ENCODE measurements at regions not wholly inside any gene's neighbourhood (a gene's known extent, or its start where the extent isn't known, plus 50 kb on each side); places are given as distances from the start of the nearest gene placed in this dataset.

DNA sequence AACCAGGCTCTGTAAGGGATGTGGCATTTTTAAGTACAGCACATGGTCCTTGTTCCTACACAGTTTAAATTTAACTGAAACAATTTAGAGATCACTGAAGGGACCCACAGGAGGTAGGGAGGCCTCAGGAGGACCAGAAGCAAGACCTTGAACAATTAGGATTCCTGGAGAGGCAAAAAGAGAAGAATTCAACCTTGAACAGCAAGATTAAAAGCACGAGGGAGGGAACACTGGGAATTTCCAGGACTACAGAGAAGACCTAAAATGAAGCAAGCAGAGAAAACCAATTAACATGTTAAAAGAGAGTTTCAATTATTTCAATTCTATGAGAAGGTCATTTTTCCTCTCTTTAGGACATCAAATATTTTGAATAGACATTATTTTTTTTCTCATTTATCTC lies 160.3 kb downstream of the KCTD12 start:
- ATAC-seq (ENCODE audit: low read depth in 2 of 2) (no peak), DNase-seq (no peak)
- Mint-ChIP-seq H3K4me3 (no peak overlapping the region), H3K27ac (no peak overlapping the region), H3K4me1 (no peaks in the 10 kb centered on the region), H3K36me3 (no peaks in the 10 kb centered on the region), H3K9me3 (peaks cover 0 to 13% (median 3%) of the 10 kb centered on the region in 7 donors), H3K27me3 (peaks cover 0 to 3% (median 0%) of the 10 kb centered on the region in 3 donors)

DNA sequence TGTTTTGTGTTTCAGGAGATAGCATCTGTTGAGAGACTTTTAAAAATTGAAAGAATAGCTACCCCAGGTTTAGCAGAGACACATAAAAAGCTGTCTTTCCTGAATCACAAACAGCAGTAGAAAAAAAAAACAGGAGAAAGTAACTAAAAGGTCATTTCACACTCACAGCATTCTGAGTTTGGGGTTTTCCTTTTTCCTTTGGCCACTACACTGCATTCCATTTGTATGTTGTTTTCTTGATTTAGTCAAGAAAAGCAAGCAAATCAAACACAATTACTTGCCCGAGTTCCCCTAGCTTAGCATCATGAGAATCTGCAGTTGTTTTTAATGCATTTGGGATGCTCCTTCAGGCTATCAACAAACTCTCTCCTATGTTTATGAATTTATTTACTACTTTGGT lies 161.0 kb downstream of the KCTD12 start:
- H3K4me3 Mint-ChIP-seq = peak overlapping the region in 1 of 8 donors; percentile 31
- no peak overlapping the region for H3K27ac Mint-ChIP-seq

GRCh38 chr13:76724421-76724820 lies 161.8 kb downstream of the KCTD12 start:
- ATAC-seq (ENCODE audit: low read depth in 2 of 2) (no peak), DNase-seq (no peak)
- Mint-ChIP-seq H3K27ac (no peak overlapping the region), H3K27me3 (no peaks in the 10 kb centered on the region), H3K36me3 (no peaks in the 10 kb centered on the region), H3K4me1 (no peaks in the 10 kb centered on the region), H3K9me3 (peaks cover 0 to 13% (median 3%) of the 10 kb centered on the region in 7 donors), H3K4me3 (no peak overlapping the region)

More for the DNA sequence above, 161.0 kb downstream of the KCTD12 start:
- ATAC-seq (ENCODE audit: low read depth in 2 of 2) = no peak
- Mint-ChIP-seq H3K4me1 (no peaks in the 10 kb centered on the region), H3K36me3 (no peaks in the 10 kb centered on the region), H3K27me3 (no peaks in the 10 kb centered on the region), H3K9me3 (peaks cover 0 to 13% (median 3%) of the 10 kb centered on the region in 7 donors)
- DNase-seq = no peak

DNA sequence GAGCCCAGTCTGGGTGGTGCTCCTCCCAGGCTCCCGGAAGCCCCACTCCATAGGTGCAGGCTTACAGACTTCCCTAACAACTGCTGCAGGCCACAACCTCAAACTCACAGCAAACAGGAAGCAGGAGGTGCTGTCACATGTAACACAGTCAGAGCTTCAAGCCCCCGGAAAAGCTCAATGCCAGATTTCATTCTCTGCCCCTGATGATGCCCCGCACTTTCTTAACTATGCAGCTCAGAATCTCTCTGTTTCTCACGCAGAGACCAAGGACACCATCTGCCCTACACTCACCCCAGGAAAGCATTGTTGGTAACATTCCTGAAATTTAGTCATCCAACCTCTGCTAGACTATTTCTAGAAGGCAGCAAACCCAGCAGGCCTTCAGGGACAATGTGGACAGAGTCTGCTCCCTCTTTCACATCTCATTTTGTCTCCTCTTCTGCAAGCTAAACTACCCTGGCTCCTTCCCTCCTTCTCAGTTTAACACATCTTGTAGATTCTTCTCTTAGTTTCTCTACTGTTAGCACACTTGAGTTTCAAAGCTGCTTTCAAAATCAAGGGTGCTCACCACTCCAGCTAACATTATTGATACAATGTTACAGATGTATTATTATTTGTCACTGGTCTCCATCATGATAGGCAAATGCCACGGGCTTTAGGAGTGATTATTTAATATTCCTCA lies 162.5 kb downstream of the KCTD12 start:
- Mint-ChIP-seq H3K27ac (no peak overlapping the region), H3K4me1 (no peaks in the 10 kb centered on the region), H3K36me3 (no peaks in the 10 kb centered on the region), H3K27me3 (no peaks in the 10 kb centered on the region), H3K9me3 (peaks cover 0 to 10% (median 3%) of the 10 kb centered on the region in 7 donors), H3K4me3 (no peak overlapping the region)
- DNase-seq (no peak), ATAC-seq (ENCODE audit: low read depth in 2 of 2) (peak in 1 of 2 donors; percentile 25)

DNA sequence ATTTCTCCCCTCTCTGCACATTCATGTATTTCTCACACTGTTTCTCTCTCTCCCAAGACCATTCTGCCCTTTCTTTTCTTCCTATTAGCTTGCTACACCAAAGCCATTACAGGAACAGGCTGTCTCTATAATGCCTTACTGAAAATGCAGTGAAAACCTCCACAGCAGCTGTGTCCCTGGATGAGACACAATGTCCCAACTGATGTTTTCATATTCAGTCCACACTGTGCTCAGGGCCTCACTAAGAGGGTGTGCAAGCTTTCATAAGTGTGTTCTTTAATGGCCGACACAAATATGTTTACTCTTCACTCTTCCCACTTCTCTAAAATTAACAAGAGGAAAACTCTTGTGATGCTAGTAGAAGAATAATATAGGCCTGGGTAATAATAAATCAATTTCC lies 163.4 kb downstream of the KCTD12 start:
- peaks cover 0 to 7% (median 2%) of the 10 kb centered on the region in 7 donors for H3K9me3 Mint-ChIP-seq
- no peaks in the 10 kb centered on the region for H3K36me3 Mint-ChIP-seq
- DNase-seq = no peak
- no peaks in the 10 kb centered on the region for H3K4me1 Mint-ChIP-seq
- H3K4me3 Mint-ChIP-seq = no peak overlapping the region
- no peak overlapping the region for H3K27ac Mint-ChIP-seq
- H3K27me3 Mint-ChIP-seq = no peaks in the 10 kb centered on the region
- ATAC-seq (ENCODE audit: low read depth in 2 of 2) = no peak

DNA sequence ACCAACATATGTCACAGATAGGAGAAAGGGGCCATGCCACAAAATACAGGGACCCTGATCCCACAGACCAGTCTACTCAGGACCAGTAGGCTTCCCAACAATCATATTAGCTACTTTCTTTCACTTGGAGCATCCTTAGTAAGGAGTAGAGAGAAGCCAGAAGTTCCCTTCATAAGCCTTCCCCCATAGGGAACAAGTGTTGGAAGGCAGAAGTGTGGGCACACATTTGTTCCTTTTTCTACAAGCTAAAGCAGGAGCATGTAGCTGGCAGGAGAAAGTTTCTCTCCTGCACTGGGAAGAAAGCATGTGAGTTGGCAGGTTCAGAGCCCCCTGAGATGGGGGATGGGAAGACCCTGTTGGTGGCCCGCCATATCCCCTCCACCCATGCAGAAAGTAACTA lies 165.4 kb downstream of the KCTD12 start:
- no peaks in the 10 kb centered on the region for H3K36me3 Mint-ChIP-seq
- H3K4me1 Mint-ChIP-seq = no peaks in the 10 kb centered on the region
- ATAC-seq (ENCODE audit: low read depth in 2 of 2) = no peak
- H3K4me3 Mint-ChIP-seq = no peak overlapping the region
- H3K27ac Mint-ChIP-seq = no peak overlapping the region
- H3K27me3 Mint-ChIP-seq = no peaks in the 10 kb centered on the region
- DNase-seq = no peak
- no peaks in the 10 kb centered on the region for H3K9me3 Mint-ChIP-seq

GRCh38 chr13:76720416-76720815 lies 165.8 kb downstream of the KCTD12 start:
- Mint-ChIP-seq H3K36me3 (no peaks in the 10 kb centered on the region), H3K4me1 (no peaks in the 10 kb centered on the region), H3K27me3 (no peaks in the 10 kb centered on the region), H3K4me3 (no peak overlapping the region), H3K9me3 (no peaks in the 10 kb centered on the region), H3K27ac (no peak overlapping the region)
- DNase-seq = no peak
- no peak for ATAC-seq (ENCODE audit: low read depth in 2 of 2)

- H3K4me1 Mint-ChIP-seq = no peaks in the 10 kb centered on the region
- H3K36me3 Mint-ChIP-seq = no peaks in the 10 kb centered on the region
- no peaks in the 10 kb centered on the region for H3K27me3 Mint-ChIP-seq
- DNase-seq (no peak), ATAC-seq (ENCODE audit: low read depth in 2 of 2) (no peak)
- H3K27ac Mint-ChIP-seq = peak overlapping the region in 1 of 6 donors; percentile 56
- H3K4me3 Mint-ChIP-seq = no peak overlapping the region
- H3K9me3 Mint-ChIP-seq = no peaks in the 10 kb centered on the region
These were observed 166.2 kb downstream of the KCTD12 start for GRCh38 chr13:76719955-76720354.

GRCh38 chr13:76717092-76717491 lies 169.1 kb downstream of the KCTD12 start:
- H3K27me3 Mint-ChIP-seq = no peaks in the 10 kb centered on the region

GRCh38 chr13:76715621-76716020 lies 170.6 kb downstream of the KCTD12 start:
- Mint-ChIP-seq H3K27ac (no peak overlapping the region), H3K27me3 (no peaks in the 10 kb centered on the region), H3K9me3 (no peaks in the 10 kb centered on the region), H3K4me3 (no peak overlapping the region), H3K36me3 (no peaks in the 10 kb centered on the region), H3K4me1 (no peaks in the 10 kb centered on the region)
- no peak for ATAC-seq (ENCODE audit: low read depth in 2 of 2)
- no peak for DNase-seq

More at GRCh38 chr13:76717092-76717491, 169.1 kb downstream of the KCTD12 start:
- no peaks in the 10 kb centered on the region for H3K36me3 Mint-ChIP-seq
- no peak overlapping the region for H3K4me3 Mint-ChIP-seq
- no peak for DNase-seq
- no peaks in the 10 kb centered on the region for H3K9me3 Mint-ChIP-seq
- no peak overlapping the region for H3K27ac Mint-ChIP-seq
- no peak for ATAC-seq (ENCODE audit: low read depth in 2 of 2)
- H3K4me1 Mint-ChIP-seq = no peaks in the 10 kb centered on the region

DNA sequence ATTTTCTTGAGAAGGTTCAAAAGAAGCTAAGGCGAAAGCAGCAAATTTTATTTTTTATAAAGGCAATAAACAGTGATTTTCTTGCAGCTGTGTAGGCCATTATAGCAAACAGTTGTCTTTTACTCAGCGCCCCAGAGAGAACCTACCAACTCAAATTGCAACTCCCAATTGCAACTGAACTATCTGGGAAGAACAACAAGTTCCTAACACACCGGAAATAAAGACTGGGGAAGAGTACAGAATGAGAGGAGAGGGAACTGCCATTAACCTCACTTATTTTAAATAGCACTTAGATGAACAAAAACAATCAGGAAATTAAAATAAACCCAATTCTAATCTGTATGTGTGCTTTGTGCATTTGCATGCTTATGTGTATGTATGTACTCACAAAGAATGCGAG lies 171.1 kb downstream of the KCTD12 start:
- Mint-ChIP-seq H3K27ac (no peak overlapping the region), H3K27me3 (no peaks in the 10 kb centered on the region), H3K4me1 (no peaks in the 10 kb centered on the region), H3K4me3 (no peak overlapping the region), H3K9me3 (no peaks in the 10 kb centered on the region), H3K36me3 (no peaks in the 10 kb centered on the region)
- no peak for DNase-seq
- ATAC-seq (ENCODE audit: low read depth in 2 of 2) = no peak

GRCh38 chr13:76713280-76713679 lies 172.9 kb downstream of the KCTD12 start:
- no peak overlapping the region for H3K4me3 Mint-ChIP-seq
- no peaks in the 10 kb centered on the region for H3K9me3 Mint-ChIP-seq
- H3K27me3 Mint-ChIP-seq = no peaks in the 10 kb centered on the region
- DNase-seq (no peak), ATAC-seq (ENCODE audit: low read depth in 2 of 2) (no peak)
- no peaks in the 10 kb centered on the region for H3K36me3 Mint-ChIP-seq
- no peaks in the 10 kb centered on the region for H3K4me1 Mint-ChIP-seq
- no peak overlapping the region for H3K27ac Mint-ChIP-seq

- H3K9me3 Mint-ChIP-seq = no peaks in the 10 kb centered on the region
- H3K36me3 Mint-ChIP-seq = no peaks in the 10 kb centered on the region
- no peak overlapping the region for H3K27ac Mint-ChIP-seq
- H3K4me3 Mint-ChIP-seq = no peak overlapping the region
- H3K4me1 Mint-ChIP-seq = no peaks in the 10 kb centered on the region
- no peaks in the 10 kb centered on the region for H3K27me3 Mint-ChIP-seq
- DNase-seq = no peak
- no peak for ATAC-seq (ENCODE audit: low read depth in 2 of 2)
These were observed 174.5 kb downstream of the KCTD12 start for GRCh38 chr13:76711550-76712182.

DNA sequence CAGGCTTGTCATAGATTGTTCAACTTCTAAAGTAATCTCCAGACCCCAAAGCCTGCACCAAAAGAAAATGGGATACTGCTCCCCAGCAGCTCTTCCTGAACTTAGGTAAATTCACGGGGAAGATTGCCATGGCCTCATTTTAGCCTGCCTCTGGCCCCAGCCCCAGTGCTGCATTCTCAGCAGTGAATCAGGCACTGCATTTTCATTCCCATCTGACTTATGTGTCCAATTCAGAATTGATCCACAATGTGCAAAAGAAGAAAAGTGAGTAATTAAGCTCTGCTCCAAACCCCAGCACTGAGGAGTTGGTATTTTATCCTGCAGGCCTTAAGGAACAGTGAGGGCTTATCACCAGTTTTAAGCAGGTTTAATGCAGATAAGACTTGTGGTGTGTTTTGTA lies 176.4 kb downstream of the KCTD12 start:
- Mint-ChIP-seq H3K27ac (no peak overlapping the region), H3K9me3 (no peaks in the 10 kb centered on the region), H3K4me1 (no peaks in the 10 kb centered on the region), H3K27me3 (no peaks in the 10 kb centered on the region), H3K4me3 (no peak overlapping the region), H3K36me3 (no peaks in the 10 kb centered on the region)
- ATAC-seq (ENCODE audit: low read depth in 2 of 2) (no peak), DNase-seq (no peak)
